Muscle layer of colon (tissue), 2 donors: ENCODE measurements at regions not wholly inside any gene's neighbourhood (a gene's known extent, or its start where the extent isn't known, plus 50 kb on each side); places are given as distances from the start of the nearest gene placed in this dataset.

ENCODE experiments used
- H3K27ac ChIP-seq: one replicate; pipeline ENCODE4 v1.7.0; 2013; ENCODE audit warnings: low read depth, mild to moderate bottlenecking, low read length, moderate library complexity
- H3K27me3 ChIP-seq, 2 donors: one replicate each; pipeline ENCODE4 v1.7.0; 2013; ENCODE audit warnings: low read length in 2 of 2, mild to moderate bottlenecking in 2 of 2; ENCODE audit not compliant: insufficient read depth in 2 of 2, control insufficient read depth in 1 of 2
- H3K36me3 ChIP-seq: one replicate; pipeline ENCODE4 v1.7.0; 2013; ENCODE audit warnings: mild to moderate bottlenecking, low read length; ENCODE audit not compliant: insufficient read depth
- H3K4me1 ChIP-seq: one replicate; pipeline ENCODE4 v1.7.0; 2013; ENCODE audit warnings: mild to moderate bottlenecking, low read length; ENCODE audit not compliant: insufficient read depth
- H3K4me3 ChIP-seq, 2 donors: one replicate each; pipeline ENCODE4 v1.7.0; 2013; ENCODE audit warnings: low read length in 2 of 2, low read depth in 1 of 2, mild to moderate bottlenecking in 1 of 2, moderate library complexity in 1 of 2
- H3K9ac ChIP-seq: one replicate; pipeline ENCODE4 v1.7.0; 2013; ENCODE audit warnings: low read length
- H3K9me3 ChIP-seq: one replicate; pipeline ENCODE4 v1.7.0; 2013; ENCODE audit warnings: mild to moderate bottlenecking, low read length
- donor health status: abdominal sarcoma.
- donor health status: Adenocarcinoma of cecum.

DNA sequence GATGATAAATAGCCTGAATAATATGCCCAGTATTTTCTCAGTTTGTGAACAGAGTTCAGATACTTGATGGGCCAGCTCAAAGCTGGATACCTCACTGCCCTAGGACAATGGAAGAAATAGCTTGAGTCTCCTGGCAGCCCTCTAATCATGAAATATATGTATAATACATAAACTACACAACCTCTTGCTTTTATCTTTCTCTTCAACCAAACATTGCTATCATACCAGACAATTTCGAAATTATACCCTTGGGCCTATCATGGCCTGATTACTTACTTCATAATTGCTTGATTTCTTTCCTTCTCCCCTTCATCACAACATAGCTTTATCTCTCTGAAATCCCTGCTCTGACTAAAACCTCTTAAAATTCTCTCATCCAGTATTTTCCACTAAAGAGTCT, 1144.9 kb upstream of the C9orf72 start:
- no peak overlapping the region for H3K9ac ChIP-seq
- H3K4me3 ChIP-seq = no peak overlapping the region
- H3K9me3 ChIP-seq = no peaks in the 10 kb centered on the region
- H3K27me3 ChIP-seq = no peaks in the 10 kb centered on the region
- no peak overlapping the region for H3K27ac ChIP-seq
- no peaks in the 10 kb centered on the region for H3K36me3 ChIP-seq
- no peaks in the 10 kb centered on the region for H3K4me1 ChIP-seq

DNA sequence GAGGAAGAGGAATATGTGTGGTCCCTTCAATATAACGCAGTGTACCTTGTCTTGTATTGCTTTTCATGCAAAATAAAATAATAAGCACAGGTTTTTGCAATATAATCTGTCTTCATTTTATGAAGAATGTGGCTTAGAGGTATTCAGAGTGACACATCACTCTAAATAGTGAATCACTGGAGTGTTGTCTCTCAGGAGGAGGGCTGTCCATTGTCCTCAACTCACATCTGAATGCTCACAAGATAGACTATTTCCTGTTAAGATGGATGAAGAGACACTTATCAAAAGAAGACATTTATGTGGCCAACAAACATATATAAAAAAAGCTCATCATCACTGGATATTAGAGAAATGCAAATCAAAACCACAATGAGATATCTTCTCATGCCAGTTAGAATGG, 1147.5 kb upstream of the C9orf72 start:
- no peak overlapping the region for H3K4me3 ChIP-seq
- no peak overlapping the region for H3K9ac ChIP-seq
- H3K27ac ChIP-seq = no peak overlapping the region
- no peaks in the 10 kb centered on the region for H3K9me3 ChIP-seq
- H3K4me1 ChIP-seq = no peaks in the 10 kb centered on the region
- H3K27me3 ChIP-seq = no peaks in the 10 kb centered on the region
- H3K36me3 ChIP-seq = no peaks in the 10 kb centered on the region

DNA sequence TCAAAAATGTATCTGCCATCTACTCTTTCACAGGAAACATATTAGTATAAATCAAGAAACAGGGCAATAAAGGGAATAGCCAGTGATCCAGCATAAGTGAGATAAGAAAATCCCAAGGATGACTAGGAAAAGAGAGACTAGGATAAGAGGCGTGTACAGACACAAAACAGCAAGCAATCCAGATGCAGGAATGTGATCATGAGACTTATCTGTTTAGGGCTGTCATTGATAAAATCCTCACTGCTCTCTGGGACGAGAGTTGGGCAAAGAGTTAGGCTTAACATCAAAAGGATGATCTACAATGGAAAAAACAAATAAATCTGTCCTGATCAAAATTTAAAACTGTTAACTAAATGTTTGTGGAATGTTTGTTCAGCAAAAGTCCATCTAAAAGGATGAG, 1156.8 kb upstream of the C9orf72 start:
- H3K27me3 ChIP-seq = no peaks in the 10 kb centered on the region
- H3K4me1 ChIP-seq = no peaks in the 10 kb centered on the region
- no peak overlapping the region for H3K27ac ChIP-seq
- H3K4me3 ChIP-seq = no peak overlapping the region
- H3K9ac ChIP-seq = no peak overlapping the region
- no peaks in the 10 kb centered on the region for H3K9me3 ChIP-seq
- H3K36me3 ChIP-seq = no peaks in the 10 kb centered on the region

DNA sequence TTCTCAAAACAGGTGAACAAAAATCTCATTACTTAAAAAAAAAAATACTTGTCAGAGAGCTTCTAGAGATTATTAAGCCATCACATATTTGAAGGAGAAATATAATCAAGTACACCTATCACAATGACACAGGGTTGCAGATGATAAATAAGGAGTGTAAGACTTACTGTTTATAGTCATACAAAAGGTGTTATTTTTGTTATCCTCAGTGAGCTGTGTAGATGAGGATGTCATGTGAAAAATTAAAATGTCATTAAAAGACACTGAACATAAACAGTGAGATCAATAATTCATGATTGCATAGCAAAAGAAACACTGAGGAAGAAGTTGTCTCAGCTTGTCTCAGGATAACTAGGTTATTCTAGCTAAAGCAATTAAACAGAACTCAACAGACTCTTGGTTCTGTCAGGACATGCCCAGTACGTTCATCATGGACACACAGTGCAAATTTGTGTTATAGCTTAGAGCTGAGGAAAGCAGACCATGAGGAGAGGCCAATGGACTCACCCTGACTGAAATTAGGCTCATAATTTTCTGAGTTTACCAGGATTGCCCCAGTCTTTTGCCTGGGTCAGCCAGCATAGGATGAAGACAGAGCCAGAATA, 1162.6 kb upstream of the C9orf72 start:
- no peak overlapping the region for H3K4me3 ChIP-seq

DNA sequence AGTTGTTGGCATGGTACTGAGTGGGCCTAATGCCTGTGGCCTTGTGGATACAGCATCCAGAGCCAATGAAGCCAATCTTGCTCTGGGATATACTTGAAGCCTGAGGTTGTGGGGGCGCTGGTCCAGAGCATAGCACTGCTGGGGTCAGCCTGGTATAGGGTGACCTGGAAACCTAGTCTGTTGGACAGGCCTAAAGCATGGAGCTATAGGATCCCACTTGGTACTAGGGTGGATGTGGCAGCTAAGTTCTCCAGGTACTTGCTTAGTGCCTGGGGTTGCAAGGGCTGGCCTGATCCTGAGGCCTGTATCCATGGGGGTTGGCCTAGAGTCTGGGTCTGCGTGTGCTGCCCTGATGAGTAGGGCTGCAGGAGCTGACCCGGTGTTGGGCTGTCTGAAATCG, 1168.2 kb upstream of the C9orf72 start:
- no peaks in the 10 kb centered on the region for H3K4me1 ChIP-seq
- no peaks in the 10 kb centered on the region for H3K27me3 ChIP-seq
- H3K36me3 ChIP-seq = no peaks in the 10 kb centered on the region
- H3K27ac ChIP-seq = no peak overlapping the region
- no peaks in the 10 kb centered on the region for H3K9me3 ChIP-seq
- no peak overlapping the region for H3K9ac ChIP-seq
- no peak overlapping the region for H3K4me3 ChIP-seq

More for the DNA sequence above, 1162.6 kb upstream of the C9orf72 start:
- H3K9me3 ChIP-seq = no peaks in the 10 kb centered on the region
- no peak overlapping the region for H3K27ac ChIP-seq
- H3K4me1 ChIP-seq = no peaks in the 10 kb centered on the region
- no peak overlapping the region for H3K9ac ChIP-seq
- H3K36me3 ChIP-seq = no peaks in the 10 kb centered on the region
- H3K27me3 ChIP-seq = no peaks in the 10 kb centered on the region

DNA sequence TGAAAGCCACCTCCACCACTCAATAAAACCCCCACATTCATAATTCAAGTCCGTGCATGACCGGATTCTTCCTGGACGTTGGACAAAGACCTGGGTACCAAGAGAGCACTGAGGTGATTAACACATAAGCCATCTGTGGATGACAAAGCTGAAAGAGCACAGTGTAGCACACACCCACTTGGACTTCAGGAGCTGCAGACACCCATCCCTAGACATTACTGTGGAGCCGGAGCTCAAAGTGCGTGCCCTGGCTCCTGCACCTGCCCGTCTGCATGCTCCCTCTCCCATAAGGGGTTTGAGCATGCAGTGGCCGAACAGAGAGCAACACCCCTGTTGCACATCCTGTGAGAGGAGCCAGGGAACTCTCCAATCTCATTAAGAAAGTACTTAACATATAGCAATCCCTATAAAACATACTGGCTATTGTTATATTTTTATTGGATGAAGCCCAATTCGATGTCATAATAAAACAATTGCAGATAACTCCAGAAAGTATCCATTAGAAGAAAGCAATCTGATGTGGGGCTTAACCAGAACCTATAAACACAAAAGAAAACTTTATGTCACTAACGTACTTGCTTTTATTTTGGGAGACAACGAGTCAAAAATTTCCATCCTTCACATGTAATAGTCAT, 1174.2 kb upstream of the C9orf72 start:
- Histone ChIP-seq H3K27ac (no peak overlapping the region), H3K4me3 (no peak overlapping the region), H3K9me3 (no peaks in the 10 kb centered on the region), H3K36me3 (no peaks in the 10 kb centered on the region), H3K9ac (no peak overlapping the region), H3K4me1 (no peaks in the 10 kb centered on the region), H3K27me3 (no peaks in the 10 kb centered on the region)

DNA sequence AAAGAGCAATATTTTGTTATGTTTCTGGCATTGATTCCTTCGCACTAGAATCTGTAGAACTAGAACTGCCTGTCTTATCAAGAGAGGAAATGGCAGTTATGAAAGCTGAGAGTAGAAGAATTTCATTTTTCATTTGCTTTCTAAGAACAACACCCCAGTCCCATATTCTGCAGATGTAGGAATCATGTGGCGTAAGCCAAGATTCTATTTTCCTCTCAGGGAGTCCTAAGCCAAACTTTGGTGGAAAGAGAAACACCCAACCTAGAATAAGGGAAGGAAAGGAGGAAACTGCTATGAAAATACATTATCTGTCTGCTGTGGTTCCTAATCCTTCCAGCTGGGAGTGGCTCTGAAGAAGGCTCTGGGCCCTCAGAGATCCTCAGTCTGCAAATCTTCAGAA, 1176.9 kb upstream of the C9orf72 start:
- Histone ChIP-seq H3K27ac (no peak overlapping the region), H3K9ac (no peak overlapping the region), H3K27me3 (no peaks in the 10 kb centered on the region), H3K4me1 (no peaks in the 10 kb centered on the region), H3K4me3 (no peak overlapping the region), H3K9me3 (no peaks in the 10 kb centered on the region), H3K36me3 (no peaks in the 10 kb centered on the region)

DNA sequence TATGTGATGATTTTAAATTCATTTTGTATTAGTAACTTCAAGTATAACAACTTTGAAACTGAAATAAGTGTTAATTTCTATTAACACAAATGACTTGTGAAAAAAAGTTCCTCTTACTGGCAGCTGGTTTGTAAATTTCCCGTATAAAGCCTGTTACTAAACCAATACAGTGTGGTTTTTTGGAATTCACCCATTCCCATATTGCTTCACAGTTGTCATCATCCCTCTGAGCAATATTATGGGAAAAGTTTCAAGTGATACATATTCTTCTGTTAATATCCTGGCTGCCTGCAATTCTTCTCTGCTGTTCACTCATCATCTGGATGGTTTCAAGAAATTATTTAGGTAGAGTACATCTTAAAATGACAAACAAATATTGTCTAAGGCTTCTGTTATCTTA, 1185.1 kb upstream of the C9orf72 start:
- H3K4me1 ChIP-seq = no peaks in the 10 kb centered on the region
- H3K36me3 ChIP-seq = no peaks in the 10 kb centered on the region
- H3K4me3 ChIP-seq = no peak overlapping the region
- H3K9ac ChIP-seq = no peak overlapping the region
- H3K27ac ChIP-seq = no peak overlapping the region
- H3K27me3 ChIP-seq = no peaks in the 10 kb centered on the region
- no peaks in the 10 kb centered on the region for H3K9me3 ChIP-seq

DNA sequence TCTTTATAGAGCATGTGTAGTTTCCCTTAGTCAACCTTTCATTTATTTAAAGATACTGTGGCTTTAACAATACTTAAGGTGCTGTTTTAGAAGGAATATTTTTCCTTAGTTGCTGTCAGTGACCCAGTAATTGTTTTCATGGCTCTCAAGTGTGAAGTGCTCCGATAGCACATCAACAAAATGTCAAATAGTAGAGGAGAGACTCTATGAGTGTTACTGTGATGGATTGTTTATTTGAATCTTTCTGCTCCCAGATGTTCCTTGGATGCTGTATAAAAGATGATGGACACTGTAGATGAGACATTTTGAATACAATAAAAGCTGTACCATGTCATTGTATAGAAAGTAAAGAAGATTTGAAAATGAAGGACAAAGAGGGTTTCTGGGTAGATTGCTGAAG, 1185.7 kb upstream of the C9orf72 start:
- no peak overlapping the region for H3K9ac ChIP-seq
- no peaks in the 10 kb centered on the region for H3K27me3 ChIP-seq
- H3K27ac ChIP-seq = no peak overlapping the region
- no peaks in the 10 kb centered on the region for H3K36me3 ChIP-seq
- no peaks in the 10 kb centered on the region for H3K4me1 ChIP-seq
- no peaks in the 10 kb centered on the region for H3K9me3 ChIP-seq
- no peak overlapping the region for H3K4me3 ChIP-seq

DNA sequence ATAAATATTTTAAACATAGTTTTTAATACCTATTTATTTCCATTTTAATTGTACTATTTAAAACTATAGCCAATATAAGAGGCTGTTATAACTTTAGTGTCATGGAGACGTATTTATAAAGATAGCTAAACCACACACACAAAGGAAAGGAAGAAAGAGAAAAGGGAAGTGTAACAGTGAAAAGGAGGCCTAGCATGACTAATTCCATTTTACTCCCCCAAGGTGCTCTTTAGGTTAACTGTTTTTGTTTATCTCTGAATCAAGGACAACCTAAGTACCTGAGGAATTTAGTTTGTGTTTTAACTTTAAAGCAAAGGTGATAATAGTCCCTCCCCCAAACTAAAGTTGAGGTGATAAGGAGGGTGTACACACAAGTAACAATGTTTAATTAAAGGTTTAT, 1188.9 kb upstream of the C9orf72 start:
- Histone ChIP-seq H3K27me3 (no peaks in the 10 kb centered on the region), H3K9ac (no peak overlapping the region), H3K4me1 (no peaks in the 10 kb centered on the region), H3K27ac (no peak overlapping the region), H3K4me3 (no peak overlapping the region), H3K36me3 (no peaks in the 10 kb centered on the region), H3K9me3 (no peaks in the 10 kb centered on the region)

DNA sequence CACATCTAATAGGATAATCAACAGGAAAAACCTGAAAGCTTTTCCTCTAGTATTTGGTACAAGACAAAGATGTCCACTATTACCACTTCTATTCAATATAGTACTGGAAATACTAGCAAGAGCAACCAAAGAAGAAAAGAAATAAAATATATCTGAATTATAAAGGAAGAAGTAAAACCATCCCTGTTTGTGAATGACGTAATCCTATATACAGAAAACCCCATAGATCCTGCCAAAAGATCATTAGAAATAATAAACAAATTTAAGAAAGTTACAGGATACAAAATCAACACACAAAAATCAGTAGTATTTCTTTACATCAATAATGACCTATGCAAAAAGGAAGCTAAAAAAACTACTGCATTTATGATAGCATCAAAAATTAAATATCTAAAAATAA, 1191.3 kb upstream of the C9orf72 start:
- no peak overlapping the region for H3K27ac ChIP-seq
- H3K4me1 ChIP-seq = no peaks in the 10 kb centered on the region
- no peaks in the 10 kb centered on the region for H3K36me3 ChIP-seq
- no peaks in the 10 kb centered on the region for H3K9me3 ChIP-seq
- no peak overlapping the region for H3K9ac ChIP-seq
- H3K4me3 ChIP-seq = no peak overlapping the region
- H3K27me3 ChIP-seq = no peaks in the 10 kb centered on the region

DNA sequence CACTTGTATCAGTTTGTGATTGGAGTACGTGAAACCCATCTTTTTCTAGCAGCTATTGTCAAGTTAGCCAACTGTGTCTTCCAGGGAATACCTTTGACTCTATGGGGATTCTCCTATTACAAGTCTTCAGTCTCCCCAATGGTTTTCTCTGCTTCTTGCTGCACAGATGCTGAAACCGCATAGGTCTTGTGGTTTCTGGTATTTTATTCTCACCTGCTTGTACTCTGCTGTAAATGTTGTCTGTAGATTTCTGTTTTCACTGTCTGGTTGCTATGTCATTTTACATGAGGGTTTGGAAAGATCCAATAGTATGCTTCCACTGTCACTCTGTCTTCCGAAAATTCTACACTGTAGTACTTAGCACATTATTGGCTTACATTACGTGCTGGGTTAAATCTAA, 1196.9 kb upstream of the C9orf72 start:
- Histone ChIP-seq H3K27me3 (no peaks in the 10 kb centered on the region), H3K36me3 (no peaks in the 10 kb centered on the region)

More for the DNA sequence above, 1196.9 kb upstream of the C9orf72 start:
- no peak overlapping the region for H3K9ac ChIP-seq
- H3K4me1 ChIP-seq = no peaks in the 10 kb centered on the region
- no peak overlapping the region for H3K4me3 ChIP-seq
- no peak overlapping the region for H3K27ac ChIP-seq
- H3K9me3 ChIP-seq = no peaks in the 10 kb centered on the region
